Coronary artery (tissue), 2 donors: ENCODE measurements at regions not wholly inside any gene's neighbourhood (a gene's known extent, or its start where the extent isn't known, plus 50 kb on each side); places are given as distances from the start of the nearest gene placed in this dataset.

Source experiments
- DNase-seq: peaks from one replicate; pipeline ENCODE4 v3.0.0-alpha.2; 2017; ENCODE audit warnings: low spot score
- H3K27ac ChIP-seq, 2 donors: fragments of 200-600 bp; sonication (generic); one replicate each; pipeline ENCODE4 v1.5.1; 2016 to 2019
- H3K4me3 ChIP-seq: fragments of 200-600 bp; sonication (generic); 2 replicates; pipeline ENCODE4 v1.5.1; 2016; ENCODE audit warnings: mild to moderate bottlenecking, moderate library complexity
- CTCF ChIP-seq: fragments of 200-600 bp; sonication (generic); IDR thresholded peaks from one replicate; pipeline ENCODE4 v1.5.1; 2019; ENCODE audit warnings: antibody characterized with exemption

- no peak for TF ChIP-seq CTCF
- no peak overlapping the region for H3K4me3 ChIP-seq
- H3K27ac ChIP-seq = no peak overlapping the region
- DNase-seq = no peak
These were observed 145.5 kb upstream of the FOXF1 start for GRCh38 chr16:86364653-86365380.

GRCh38 chr16:86365513-86366273 lies 144.6 kb upstream of the FOXF1 start:
- DNase-seq = no peak
- Histone ChIP-seq H3K27ac (no peak overlapping the region), H3K4me3 (no peak overlapping the region)
- TF ChIP-seq CTCF = no peak

GRCh38 chr16:86366481-86366880 lies 143.8 kb upstream of the FOXF1 start:
- no peak overlapping the region for H3K4me3 ChIP-seq
- no peak for TF ChIP-seq CTCF
- H3K27ac ChIP-seq = no peak overlapping the region
- no peak for DNase-seq

- no peak overlapping the region for H3K27ac ChIP-seq
- DNase-seq = no peak
These were observed 142.8 kb upstream of the FOXF1 start for GRCh38 chr16:86367291-86368072.

GRCh38 chr16:86368261-86368660 lies 142.1 kb upstream of the FOXF1 start:
- no peak for TF ChIP-seq CTCF
- no peak for DNase-seq
- Histone ChIP-seq H3K27ac (no peak overlapping the region), H3K4me3 (no peak overlapping the region)

More at GRCh38 chr16:86367291-86368072, 142.8 kb upstream of the FOXF1 start:
- no peak overlapping the region for H3K4me3 ChIP-seq
- TF ChIP-seq CTCF = no peak

- DNase-seq = no peak
- no peak overlapping the region for H3K4me3 ChIP-seq
- TF ChIP-seq CTCF = no peak
- H3K27ac ChIP-seq = no peak overlapping the region
These were observed 140.3 kb upstream of the FOXF1 start for GRCh38 chr16:86370062-86370461.
